Right lobe of liver (tissue), 6 donors: ENCODE measurements at regions not wholly inside any gene's neighbourhood (a gene's known extent, or its start where the extent isn't known, plus 50 kb on each side); places are given as distances from the start of the nearest gene placed in this dataset.

Experiments
- ATAC-seq, 4 donors: fragments of 200-7000 bp; cut with Tn5 transposase; one replicate each; pipeline ENCODE4 v1.9.1; 2020; ENCODE audit warnings: mild to moderate bottlenecking in 4 of 4, moderate library complexity in 4 of 4
- DNase-seq, 3 donors: peaks; one replicate each; pipeline ENCODE4 v3.0.0-alpha.2; 2020
- H3K27ac ChIP-seq, 3 donors: fragments of 200-600 bp; one replicate each; pipeline ENCODE4 v1.8.0; 2022
- H3K27me3 ChIP-seq, 2 donors: fragments of 200-600 bp; one replicate each; pipeline ENCODE4 v1.8.0; 2022
- H3K36me3 ChIP-seq, 4 donors: fragments of 200-600 bp; sonication (generic) in 1 of 4; one replicate each; pipeline versions ENCODE4 v1.5.1 to v1.8.0; 2017 to 2022; ENCODE audit warnings: control low read depth in 1 of 4
- H3K4me1 ChIP-seq, 4 donors: fragments of 200-600 bp; sonication (generic) in 1 of 4; one replicate each; pipeline versions ENCODE4 v1.5.1 to v1.8.0; 2017 to 2022; ENCODE audit warnings: control low read depth in 1 of 4
- H3K4me3 ChIP-seq, 3 donors: fragments of 200-600 bp; one replicate each; pipeline ENCODE4 v1.8.0; 2022
- H3K9me3 ChIP-seq, 4 donors: fragments of 200-600 bp; sonication (generic) in 1 of 4; one replicate each; pipeline versions ENCODE4 v1.5.1 to v1.8.0; 2017 to 2022; ENCODE audit warnings: control low read depth in 1 of 4
- POLR2A ChIP-seq: fragments of 450-650 bp; IDR thresholded peaks from one replicate; pipeline ENCODE4 v1.6.1; 2017; ENCODE audit warnings: antibody characterized with exemption, mild to moderate bottlenecking
- WGBS: methylation state at CpG from one replicate; pipeline ENCODE4 v1.1.6; 2018; ENCODE audit warnings: low coverage, low lambda C conversion rate; ENCODE audit not compliant: insufficient coverage; ENCODE audit errors: missing lambda C conversion rate; 5-methylcytosine and 5-hydroxymethylcytosine counted together
- intact Hi-C, 2 donors: fragments of 100-400 bp; cut with DNase I; formaldehyde crosslinking; loops; one replicate each; pipeline versions ENCODE4 v1.11.2 to v1.14.1; 2022
- TF ChIP-seq, protein P1 (sequence below), 4 donors: fragments of 200-600 bp in 3 of 4; fragments of 450-650 bp in 1 of 4; IDR thresholded peaks; one replicate each; pipeline versions ENCODE4 v1.5.1 to v1.8.0; 2016 to 2022; ENCODE audit warnings: antibody characterized with exemption in 4 of 4, mild to moderate bottlenecking in 2 of 4
- donor health status: DM: no; HTN: yes; CAD: no.
- donor health status: DM: no; HTN: no; CAD: no.
- donor health status: DM: no; HTN: no; CAD: no.
- donor health status: DM: no; HTN: yes; CAD: no.
- donor health status: DM: no; HTN: yes; CAD: no.

DNA sequence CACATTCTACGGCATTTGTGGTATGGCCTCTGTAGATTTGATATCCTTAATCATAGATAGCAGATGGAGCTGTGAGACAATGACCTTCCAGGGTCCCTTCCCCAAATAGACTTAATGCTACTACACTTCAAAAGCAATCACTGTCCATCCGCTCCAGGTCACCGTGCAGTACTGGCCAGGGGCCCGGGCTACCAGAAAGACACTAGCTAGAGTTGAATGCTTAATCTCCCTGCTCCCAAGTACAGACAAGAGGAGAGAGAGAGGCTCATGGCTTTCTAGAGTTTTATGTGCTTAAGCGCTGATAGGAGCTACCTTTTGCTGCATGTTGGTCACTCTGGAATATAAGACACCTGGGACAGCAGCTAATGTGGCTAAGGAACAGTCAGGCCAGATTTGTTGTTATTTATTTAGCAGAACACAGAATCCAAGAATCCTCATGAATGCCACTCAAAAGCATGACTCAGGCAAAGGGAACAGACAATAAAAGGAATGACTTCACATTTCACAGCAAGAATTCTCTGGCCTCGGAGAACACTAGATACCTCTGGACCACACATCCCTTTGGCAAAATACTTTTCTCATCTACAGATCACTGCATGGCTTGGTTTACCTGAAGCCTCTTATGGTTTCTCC, 165.0 kb downstream of the LACC1 start:
- H3K9me3 ChIP-seq: no peaks in the 10 kb centered on the region
- H3K4me1 ChIP-seq: no peaks in the 10 kb centered on the region
- no peaks in the 10 kb centered on the region for H3K36me3 ChIP-seq
- DNase-seq: no peak
- H3K4me3 ChIP-seq: no peak overlapping the region
- intact Hi-C loops: no loop called here
- TF ChIP-seq, protein P1, sequence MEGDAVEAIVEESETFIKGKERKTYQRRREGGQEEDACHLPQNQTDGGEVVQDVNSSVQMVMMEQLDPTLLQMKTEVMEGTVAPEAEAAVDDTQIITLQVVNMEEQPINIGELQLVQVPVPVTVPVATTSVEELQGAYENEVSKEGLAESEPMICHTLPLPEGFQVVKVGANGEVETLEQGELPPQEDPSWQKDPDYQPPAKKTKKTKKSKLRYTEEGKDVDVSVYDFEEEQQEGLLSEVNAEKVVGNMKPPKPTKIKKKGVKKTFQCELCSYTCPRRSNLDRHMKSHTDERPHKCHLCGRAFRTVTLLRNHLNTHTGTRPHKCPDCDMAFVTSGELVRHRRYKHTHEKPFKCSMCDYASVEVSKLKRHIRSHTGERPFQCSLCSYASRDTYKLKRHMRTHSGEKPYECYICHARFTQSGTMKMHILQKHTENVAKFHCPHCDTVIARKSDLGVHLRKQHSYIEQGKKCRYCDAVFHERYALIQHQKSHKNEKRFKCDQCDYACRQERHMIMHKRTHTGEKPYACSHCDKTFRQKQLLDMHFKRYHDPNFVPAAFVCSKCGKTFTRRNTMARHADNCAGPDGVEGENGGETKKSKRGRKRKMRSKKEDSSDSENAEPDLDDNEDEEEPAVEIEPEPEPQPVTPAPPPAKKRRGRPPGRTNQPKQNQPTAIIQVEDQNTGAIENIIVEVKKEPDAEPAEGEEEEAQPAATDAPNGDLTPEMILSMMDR (IDR thresholded peaks at IDR 0.05): no peak
- TF ChIP-seq POLR2A: no peak
- WGBS: 91% methylated on average over 4 of the region's 6 CpGs
- no peak overlapping the region for H3K27ac ChIP-seq
- ATAC-seq: no peak
- no peaks in the 10 kb centered on the region for H3K27me3 ChIP-seq

DNA sequence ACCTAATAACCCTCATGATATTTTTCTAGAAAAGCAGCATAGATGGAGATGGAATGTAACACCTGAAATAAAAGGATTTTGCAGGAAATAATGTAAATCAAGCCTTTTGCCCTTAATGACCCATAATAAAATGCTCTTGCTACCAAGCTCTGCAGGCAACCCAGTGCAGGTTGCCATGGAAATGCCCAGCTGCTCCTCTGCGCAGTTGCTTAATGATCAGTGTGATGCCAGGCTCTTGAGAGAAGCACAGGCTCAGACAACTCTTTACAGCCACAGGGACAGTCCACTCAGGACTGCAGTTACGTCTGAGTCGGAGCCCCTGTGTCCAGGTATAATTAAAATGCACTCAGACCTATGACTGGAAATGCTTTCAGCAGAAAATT, 165.5 kb downstream of the LACC1 start:
- no peaks in the 10 kb centered on the region for H3K36me3 ChIP-seq
- no peak overlapping the region for H3K27ac ChIP-seq
- TF ChIP-seq POLR2A: no peak
- TF ChIP-seq, protein P1 (IDR thresholded peaks at IDR 0.05): no peak
- DNase-seq (no peak), ATAC-seq (no peak)
- WGBS: 80% methylated on average over 2 of the region's 3 CpGs
- intact Hi-C loops: no loop called here
- H3K9me3 ChIP-seq: no peaks in the 10 kb centered on the region
- no peak overlapping the region for H3K4me3 ChIP-seq
- H3K27me3 ChIP-seq: no peaks in the 10 kb centered on the region
- no peaks in the 10 kb centered on the region for H3K4me1 ChIP-seq

DNA sequence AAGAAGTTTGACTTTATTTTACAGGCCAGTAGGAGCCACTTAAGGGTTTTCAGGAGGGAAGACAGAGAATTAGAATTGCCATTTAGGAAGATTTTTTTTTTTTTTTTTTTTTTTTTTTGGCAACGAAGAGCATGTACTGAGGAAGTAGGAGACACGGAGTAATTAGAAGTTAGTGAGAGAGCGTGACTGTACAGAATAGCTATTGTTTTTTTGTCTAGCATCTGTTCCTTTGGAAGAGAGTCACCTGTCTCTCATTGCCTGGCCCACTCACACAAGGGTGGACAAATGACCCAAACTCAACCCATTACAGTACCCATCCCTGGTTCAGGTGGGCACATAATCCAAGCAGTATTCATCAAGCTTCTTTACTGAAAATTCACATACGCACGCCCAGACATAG, 166.7 kb downstream of the LACC1 start:
- Histone ChIP-seq H3K27me3 (no peaks in the 10 kb centered on the region), H3K4me3 (no peak overlapping the region), H3K27ac (no peak overlapping the region), H3K36me3 (no peaks in the 10 kb centered on the region), H3K9me3 (no peaks in the 10 kb centered on the region), H3K4me1 (peaks cover 0 to 7% (median 3%) of the 10 kb centered on the region in 4 donors)
- TF ChIP-seq, protein P1 (IDR thresholded peaks at IDR 0.05): no peak
- TF ChIP-seq POLR2A: no peak
- intact Hi-C loops: no loop called here
- 78% methylated on average over 3 of the region's 5 CpGs for WGBS
- no peak for ATAC-seq
- DNase-seq: no peak

DNA sequence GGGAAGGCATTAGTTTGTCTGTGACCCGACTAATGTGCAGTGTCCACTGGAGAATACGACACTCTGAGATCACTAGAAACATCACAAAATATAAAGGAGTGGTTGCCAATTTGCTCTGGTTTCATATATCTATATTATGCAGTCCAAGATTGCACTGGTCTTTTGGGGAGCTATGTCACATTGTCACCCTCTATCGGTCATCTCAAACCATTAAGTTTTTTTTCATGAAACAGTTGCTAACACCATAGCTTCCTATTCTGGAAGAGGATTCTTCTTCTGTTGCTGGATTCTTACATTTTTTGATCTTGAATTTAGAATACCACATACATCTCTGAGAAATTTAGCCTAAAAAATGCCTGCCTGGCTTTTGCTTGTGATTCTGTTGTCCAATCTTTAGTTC, 168.6 kb downstream of the LACC1 start:
- no peak for DNase-seq
- Histone ChIP-seq H3K4me3 (no peak overlapping the region), H3K9me3 (no peaks in the 10 kb centered on the region), H3K27me3 (no peaks in the 10 kb centered on the region), H3K4me1 (peaks cover 0 to 13% (median 3%) of the 10 kb centered on the region in 4 donors), H3K27ac (no peak overlapping the region), H3K36me3 (no peaks in the 10 kb centered on the region)
- 59% methylated on average over 3 of the region's 3 CpGs for WGBS
- no peak for TF ChIP-seq POLR2A
- TF ChIP-seq, protein P1 (IDR thresholded peaks at IDR 0.05): peak in 3 of 4 donors; percentile 18 to 40 (median 29)
- ATAC-seq: peak in 1 of 4 donors; percentile 40
- intact Hi-C loops: no loop called here
